NCI-H82 (cell line): ENCODE measurements at regions not wholly inside any gene's neighbourhood (a gene's known extent, or its start where the extent isn't known, plus 50 kb on each side); places are given as distances from the start of the nearest gene placed in this dataset.
A peak's percentile ranks its signal among the peaks of the same experiment; 100 is the strongest.

ENCODE experiments used
- DNase-seq: peaks from one replicate; lab custom pipeline; 2025; lab: John Stamatoyannopoulos, UW

- DNase-seq: peak; percentile 26
Observed at GRCh38 chr9:1960342-1961042, 54.7 kb upstream of the SMARCA2 start.

GRCh38 chr9:1962122-1962521 lies 53.0 kb upstream of the SMARCA2 start:
- no peak for DNase-seq

GRCh38 chr9:1962588-1963106 lies 52.5 kb upstream of the SMARCA2 start:
- DNase-seq: no peak

- no peak for DNase-seq
Observed at GRCh38 chr9:1964093-1964492, 51.1 kb upstream of the SMARCA2 start.
